GM19455 (cell line): ENCODE measurements at regions not wholly inside any gene's neighbourhood (a gene's known extent, or its start where the extent isn't known, plus 50 kb on each side); places are given as distances from the start of the nearest gene placed in this dataset.
A peak's percentile ranks its signal among the peaks of the same experiment; 100 is the strongest.

ENCODE experiments used
- ATAC-seq: cut with Tn5 transposase; IDR thresholded peaks from one replicate; pipeline ENCODE4 v1.9.1; 2021; ENCODE audit not compliant: unreplicated experiment

GRCh38 chr7:86975449-86975848 is 84.0 kb downstream of the ELAPOR2 start:
- ATAC-seq: no peak

GRCh38 chr7:86972072-86972471 is 87.4 kb downstream of the ELAPOR2 start:
- ATAC-seq: no peak

DNA sequence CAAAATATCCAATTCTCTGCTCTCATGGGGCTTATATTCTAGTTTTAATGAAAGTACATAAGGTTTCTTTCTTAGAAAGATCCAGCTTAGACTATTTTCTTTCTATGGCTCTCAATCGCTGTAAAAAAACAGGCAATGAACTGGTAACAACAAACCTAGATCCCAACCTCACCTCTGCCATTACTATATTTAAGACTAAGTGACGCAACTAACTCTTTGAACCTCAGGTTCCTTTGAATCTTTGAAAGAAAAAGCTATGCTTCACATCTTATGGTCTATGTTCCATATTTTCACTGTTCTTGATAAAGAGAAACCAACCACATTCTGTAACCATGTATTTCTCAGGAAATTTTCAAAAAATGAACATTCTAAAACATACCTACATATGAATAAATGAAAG is 88.5 kb downstream of the ELAPOR2 start:
- ATAC-seq: no peak

DNA sequence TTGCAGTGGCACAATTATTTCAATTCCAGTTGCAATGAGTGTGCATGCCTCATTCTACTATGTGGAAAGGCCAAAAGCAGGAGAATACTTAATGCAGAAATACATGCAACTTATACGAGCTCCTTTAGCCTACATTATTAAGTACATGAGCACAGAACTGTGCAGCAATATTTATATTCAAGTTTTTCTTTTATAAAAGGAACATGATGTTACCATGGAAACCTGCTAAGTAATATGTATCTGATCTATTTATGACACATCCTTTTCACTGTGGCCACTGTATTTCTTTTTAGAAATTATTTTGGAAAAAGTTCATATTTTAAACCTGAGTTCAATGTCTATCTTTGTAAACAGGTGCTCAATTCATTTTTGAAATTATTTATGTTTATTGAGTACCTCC is 88.9 kb downstream of the ELAPOR2 start:
- ATAC-seq: no peak

GRCh38 chr7:86969865-86970264 is 89.6 kb downstream of the ELAPOR2 start:
- no peak for ATAC-seq

- ATAC-seq: no peak
Measured at GRCh38 chr7:86968618-86969017, 90.8 kb downstream of the ELAPOR2 start.

DNA sequence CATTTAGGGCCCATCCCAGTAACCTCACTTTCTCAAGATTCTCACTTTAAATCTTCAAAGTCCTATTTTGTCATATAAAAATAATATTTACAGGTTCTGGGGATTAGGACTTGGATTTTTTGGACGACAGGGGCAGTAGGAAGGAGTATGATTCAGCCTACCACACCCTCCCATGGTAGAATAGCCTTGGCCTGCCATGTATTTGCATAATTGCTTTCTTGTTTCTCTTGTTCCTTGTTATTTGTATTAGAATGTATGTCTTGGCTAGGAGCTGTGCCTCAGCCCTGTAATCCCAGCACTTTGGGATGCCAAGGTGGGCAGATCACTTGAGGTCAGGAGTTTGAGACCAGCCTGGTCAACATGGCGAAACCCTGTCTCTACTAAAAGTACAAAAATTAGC is 92.5 kb downstream of the ELAPOR2 start:
- ATAC-seq: no peak

GRCh38 chr7:86965727-86966120 is 93.7 kb downstream of the ELAPOR2 start:
- no peak for ATAC-seq

DNA sequence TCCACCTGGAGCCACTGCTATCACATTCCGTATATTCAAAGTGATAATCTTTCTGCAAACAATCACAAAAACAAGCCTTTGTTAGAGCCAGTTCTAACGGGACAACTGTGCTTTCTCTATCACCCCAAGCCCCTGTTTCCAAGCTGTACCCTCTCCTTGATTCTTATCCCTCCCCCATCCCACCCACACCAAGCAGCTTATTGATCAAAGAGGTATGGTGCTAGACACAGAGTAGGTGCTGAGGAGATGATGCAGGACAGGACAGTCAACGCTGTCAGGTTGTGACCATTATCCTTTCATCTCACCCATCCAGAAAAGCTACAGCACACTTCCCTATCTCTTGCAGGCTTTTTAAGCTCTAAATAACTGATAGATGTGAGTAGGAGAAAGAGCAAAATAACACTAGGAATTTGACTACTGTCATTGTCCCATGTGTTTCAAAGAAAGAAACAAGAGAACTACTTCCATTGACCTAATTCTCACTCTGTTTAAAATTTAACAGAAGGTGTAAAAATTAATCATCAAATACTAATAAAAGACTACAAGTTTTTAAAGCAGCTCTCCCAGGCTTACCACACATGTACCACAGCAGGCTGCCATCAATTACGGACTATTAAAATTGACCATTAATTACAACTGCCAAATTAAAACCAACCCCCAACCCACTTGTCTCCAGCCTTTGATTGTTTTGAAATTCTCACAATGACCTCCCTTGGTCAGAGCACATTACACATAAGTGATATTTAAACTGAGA is 94.3 kb downstream of the ELAPOR2 start:
- no peak for ATAC-seq

- peak; percentile 97 for ATAC-seq
Measured at GRCh38 chr7:86963599-86964230, 95.7 kb downstream of the ELAPOR2 start.

DNA sequence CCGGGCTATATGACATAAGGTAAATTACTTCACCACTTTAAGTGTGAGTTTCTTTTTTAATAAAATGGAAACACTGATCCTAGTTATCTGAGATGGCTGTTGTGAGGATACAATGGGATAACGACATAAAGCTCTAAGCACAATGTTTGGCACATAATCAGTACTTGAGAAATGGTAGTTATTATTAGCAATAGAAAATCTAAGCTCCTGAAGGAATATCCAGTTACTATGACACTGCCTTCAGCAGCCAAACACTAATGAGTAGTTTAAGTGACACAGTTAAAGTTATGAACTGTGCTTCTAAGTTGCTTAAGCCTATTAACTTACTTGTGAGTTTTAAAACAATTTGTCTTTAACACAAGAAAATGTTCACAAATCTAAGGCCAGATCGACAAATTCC is 96.8 kb downstream of the ELAPOR2 start:
- no peak for ATAC-seq

- ATAC-seq: no peak
Measured at GRCh38 chr7:86961686-86962085, 97.8 kb downstream of the ELAPOR2 start.

DNA sequence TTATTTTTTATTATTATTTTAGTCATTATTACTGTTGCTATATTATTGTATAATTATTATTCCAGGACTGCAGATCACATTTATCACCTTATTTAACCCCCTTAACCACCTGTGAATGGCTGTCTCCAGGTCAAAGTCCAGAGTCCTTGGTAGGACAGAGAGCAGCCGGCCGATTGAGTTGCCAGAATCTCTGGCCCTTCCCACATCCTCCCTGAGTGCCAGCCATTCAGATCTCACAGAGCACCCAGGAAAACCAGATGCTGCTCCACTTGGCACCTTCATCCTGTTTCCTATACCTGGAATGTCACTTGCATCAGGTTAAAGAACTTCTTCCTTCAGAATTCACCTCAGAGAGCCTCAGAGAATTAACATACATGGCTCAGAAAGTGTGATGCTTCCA is 101.1 kb downstream of the ELAPOR2 start:
- ATAC-seq: no peak

GRCh38 chr7:86956567-86956966 is 102.9 kb downstream of the ELAPOR2 start:
- ATAC-seq: no peak

DNA sequence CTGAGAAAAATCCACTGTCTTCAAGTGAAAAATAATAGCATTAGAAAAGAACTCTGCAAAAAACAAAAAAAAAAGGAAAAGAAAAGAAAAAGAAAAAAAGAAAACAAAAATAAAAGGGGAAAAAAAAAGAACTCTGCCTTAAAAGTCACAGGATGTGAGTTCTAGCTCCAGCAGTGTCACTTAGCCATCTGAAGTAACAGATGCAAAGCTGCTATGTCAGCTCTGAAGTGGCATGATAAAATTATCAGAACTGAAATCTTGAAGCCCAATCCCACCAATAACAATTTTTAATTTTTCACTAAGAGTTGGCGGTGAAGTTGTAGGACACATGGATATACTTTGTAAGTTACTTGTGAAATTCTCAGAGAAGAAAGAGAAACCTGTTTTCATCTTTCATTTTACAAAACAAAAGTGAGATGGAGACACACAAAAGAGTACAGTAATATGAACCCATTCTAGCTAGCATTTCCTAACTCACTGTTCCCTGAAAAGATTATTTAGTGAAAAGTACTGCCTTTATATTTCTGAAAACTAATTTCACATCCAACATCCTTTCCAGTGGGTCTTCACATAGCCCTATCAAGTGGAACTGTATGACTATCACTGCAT is 103.5 kb downstream of the ELAPOR2 start:
- ATAC-seq: peak; percentile 59

DNA sequence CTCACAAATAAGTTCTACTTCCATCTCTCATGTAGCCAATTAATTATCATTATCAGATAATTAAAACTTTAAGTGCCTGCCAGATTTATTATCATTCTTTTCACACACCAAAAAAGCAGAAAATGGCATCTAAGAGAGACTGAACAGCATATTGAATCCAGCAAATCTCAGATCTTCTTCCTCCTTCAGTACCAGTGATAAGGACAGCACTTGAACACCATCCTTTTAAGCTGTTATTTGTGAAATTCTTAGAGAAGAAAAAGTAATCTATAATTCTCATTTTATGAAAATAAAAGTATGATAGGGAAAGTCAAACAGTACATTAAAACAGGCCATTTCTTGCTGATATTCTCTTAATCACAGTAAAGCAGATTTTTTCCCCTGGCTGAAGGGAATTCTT is 104.5 kb downstream of the ELAPOR2 start:
- no peak for ATAC-seq

DNA sequence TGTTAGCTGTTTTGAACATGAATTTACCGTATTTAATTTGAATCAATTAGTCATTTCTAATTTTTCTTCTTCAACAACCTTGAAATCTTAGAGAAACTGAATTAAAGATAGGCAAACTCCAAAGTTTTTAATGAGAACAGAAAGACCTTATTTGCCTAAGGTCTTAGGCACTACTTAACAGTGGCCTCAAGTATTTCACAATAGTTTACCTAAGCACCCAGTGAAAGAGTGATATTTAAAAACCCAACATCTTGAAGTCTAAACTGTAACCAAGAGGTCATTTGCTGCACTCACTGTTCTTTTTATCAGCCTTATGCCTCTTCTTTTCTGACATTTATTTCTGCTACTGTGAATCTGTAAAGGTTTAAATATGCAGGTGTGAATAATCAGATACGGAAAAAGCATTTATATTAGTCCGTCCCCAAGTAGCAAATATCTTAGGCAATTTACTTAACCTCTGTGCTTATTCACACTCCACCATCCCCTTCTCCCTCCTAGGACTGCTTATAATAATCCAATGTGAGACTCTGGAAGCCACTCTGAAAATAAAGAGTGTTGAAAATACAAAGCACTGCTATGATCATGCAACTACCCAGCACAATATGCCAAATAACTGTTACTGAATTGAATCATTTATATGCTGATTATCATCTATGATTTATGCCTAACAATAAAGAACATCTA is 105.7 kb downstream of the ELAPOR2 start:
- ATAC-seq: no peak

- ATAC-seq: no peak
Measured at GRCh38 chr7:86953219-86953618, 106.2 kb downstream of the ELAPOR2 start.

DNA sequence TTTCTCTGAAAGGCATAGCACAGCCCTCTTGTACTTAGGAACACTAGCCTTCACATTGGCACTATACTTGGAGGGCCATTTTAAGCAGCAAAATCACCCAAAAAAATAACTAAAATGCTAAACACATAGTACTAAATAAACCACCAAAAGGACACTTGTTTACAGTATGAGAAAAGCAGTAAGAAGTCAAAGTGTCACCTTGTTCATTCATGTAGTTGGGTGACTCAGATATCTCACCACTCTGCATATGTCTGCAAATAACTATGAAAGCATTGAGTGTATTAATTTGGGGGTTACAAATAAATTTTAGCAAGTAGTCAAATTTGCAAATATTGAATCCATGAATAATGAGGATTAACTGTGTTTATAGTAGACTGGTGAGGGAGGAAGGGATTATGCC is 107.6 kb downstream of the ELAPOR2 start:
- no peak for ATAC-seq

GRCh38 chr7:86950944-86951343 is 108.5 kb downstream of the ELAPOR2 start:
- no peak for ATAC-seq

DNA sequence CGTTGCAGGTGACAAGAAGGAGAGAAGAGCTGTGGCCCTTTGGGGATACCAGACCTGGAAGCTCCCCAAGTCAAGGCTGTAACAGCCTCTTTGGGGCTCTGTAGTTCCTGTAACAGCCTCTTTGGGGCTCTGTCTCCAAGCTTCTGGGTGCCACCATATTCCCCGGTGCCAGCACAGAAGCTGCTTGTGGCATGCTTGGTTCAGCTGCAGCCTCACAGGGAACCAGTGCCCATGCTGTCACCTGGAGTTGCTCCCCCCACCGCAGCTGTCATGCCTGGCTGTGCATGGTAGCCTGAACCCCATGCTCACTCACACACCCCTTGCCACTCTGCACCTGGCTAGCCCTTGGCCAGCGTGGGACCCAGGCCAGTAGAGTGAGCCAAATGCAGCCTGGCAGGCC is 109.1 kb downstream of the ELAPOR2 start:
- ATAC-seq: no peak

- no peak for ATAC-seq
Measured at GRCh38 chr7:86949779-86950260, 109.6 kb downstream of the ELAPOR2 start.
